ENCODE measurements at regions not wholly inside any gene's neighbourhood (a gene's known extent, or its start where the extent isn't known, plus 50 kb on each side); places are given as distances from the start of the nearest gene placed in this dataset.

DNA sequence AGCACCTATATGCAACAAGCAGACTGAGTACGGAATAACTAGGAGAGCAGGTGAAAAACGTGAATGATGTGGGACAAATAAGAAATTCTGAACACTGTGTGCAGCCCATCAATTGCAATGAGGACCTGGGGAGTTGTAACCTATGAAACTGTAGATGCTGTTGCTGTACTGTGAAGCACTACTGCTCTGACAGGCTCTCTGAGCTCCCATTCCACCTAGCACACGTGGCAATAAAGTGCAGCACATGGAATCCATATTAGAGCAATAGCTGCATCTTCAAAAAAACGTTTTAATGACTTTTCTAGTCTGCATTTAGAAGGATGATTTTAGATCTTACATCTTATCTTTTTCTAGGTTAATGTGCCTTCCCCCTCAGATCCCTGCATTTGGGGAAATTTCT is 748.7 kb upstream of the GOLIM4 start:
- TF ChIP-seq, protein P1, sequence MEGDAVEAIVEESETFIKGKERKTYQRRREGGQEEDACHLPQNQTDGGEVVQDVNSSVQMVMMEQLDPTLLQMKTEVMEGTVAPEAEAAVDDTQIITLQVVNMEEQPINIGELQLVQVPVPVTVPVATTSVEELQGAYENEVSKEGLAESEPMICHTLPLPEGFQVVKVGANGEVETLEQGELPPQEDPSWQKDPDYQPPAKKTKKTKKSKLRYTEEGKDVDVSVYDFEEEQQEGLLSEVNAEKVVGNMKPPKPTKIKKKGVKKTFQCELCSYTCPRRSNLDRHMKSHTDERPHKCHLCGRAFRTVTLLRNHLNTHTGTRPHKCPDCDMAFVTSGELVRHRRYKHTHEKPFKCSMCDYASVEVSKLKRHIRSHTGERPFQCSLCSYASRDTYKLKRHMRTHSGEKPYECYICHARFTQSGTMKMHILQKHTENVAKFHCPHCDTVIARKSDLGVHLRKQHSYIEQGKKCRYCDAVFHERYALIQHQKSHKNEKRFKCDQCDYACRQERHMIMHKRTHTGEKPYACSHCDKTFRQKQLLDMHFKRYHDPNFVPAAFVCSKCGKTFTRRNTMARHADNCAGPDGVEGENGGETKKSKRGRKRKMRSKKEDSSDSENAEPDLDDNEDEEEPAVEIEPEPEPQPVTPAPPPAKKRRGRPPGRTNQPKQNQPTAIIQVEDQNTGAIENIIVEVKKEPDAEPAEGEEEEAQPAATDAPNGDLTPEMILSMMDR (IDR thresholded peaks at IDR 0.05) = no peak
- TF ChIP-seq POLR2A (IDR thresholded peaks at IDR 0.05) (no peak), POLR2AphosphoS5 (IDR thresholded peaks at IDR 0.05) (no peak)

Measured in suprapubic skin (tissue), 4 donors.